Activated T-cell treated with anti-CD3 and anti-CD28 coated beads, Interleukin-2, amount 50 U/mL, for 4 hours (primary cell): ENCODE measurements at regions not wholly inside any gene's neighbourhood (a gene's known extent, or its start where the extent isn't known, plus 50 kb on each side); places are given as distances from the start of the nearest gene placed in this dataset.

ENCODE experiments used
- ATAC-seq, 2 donors: fragments of 200-7000 bp; cut with Tn5 transposase; one replicate each; pipeline ENCODE4 v1.10.0; 2021
- DNase-seq: peaks from one replicate; pipeline ENCODE4 v3.0.0-alpha.2; 2020
- H3K27me3 Mint-ChIP-seq: one replicate; pipeline ENCODE4 v1.8.0; 2021; ENCODE audit warnings: low read depth, mixed read lengths
- H3K36me3 Mint-ChIP-seq: one replicate; pipeline ENCODE4 v1.8.0; 2022; ENCODE audit warnings: mixed read lengths; ENCODE audit not compliant: insufficient read depth
- H3K4me1 Mint-ChIP-seq: one replicate; pipeline ENCODE4 v1.8.0; 2021; ENCODE audit warnings: low read depth, mixed read lengths
- H3K4me3 Mint-ChIP-seq: one replicate; pipeline ENCODE4 v1.8.0; 2021; ENCODE audit warnings: mild to moderate bottlenecking, moderate library complexity, mixed read lengths
- H3K9me3 Mint-ChIP-seq: one replicate; pipeline ENCODE4 v1.8.0; 2021; ENCODE audit warnings: mixed read lengths

DNA sequence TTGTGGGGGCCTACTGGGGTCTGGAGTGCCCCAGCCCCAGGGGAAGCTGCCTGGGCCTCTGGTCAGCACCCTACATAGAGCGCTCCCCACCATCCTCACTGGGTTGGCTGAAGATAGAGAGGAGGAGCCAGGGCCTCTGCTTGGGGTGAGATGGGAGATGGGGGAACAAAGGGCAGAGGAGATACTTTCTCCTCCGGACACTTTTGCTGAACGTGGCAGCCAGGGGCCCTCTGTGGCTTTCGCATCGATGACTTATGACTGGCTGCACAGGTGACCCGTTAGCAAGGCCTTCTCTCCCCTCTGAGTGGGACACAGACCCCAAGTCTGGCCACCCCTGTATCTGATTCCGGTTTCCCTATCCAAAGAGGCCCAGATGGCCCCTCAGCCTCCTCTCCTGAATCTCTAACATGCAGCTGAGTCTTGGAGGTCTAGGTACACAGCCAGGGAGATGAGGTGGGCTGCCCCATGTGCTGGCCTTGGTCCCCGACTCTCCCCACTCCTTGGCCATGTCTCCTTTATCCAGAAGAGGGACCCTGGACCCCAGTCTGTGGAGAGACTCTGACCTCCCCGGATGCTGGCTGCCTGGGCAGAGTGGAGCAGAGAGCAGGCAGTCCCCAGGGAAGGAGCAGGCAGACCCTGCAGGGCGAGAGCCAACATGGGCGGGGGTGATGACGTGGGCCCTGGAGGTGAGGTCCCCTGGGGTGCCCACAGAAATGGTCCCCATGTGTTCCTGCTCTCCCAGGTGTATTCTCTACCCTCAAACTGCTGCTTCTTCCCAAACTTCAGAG, 59.3 kb upstream of the NECTIN1 start:
- Mint-ChIP-seq H3K4me1 (no peaks in the 10 kb centered on the region), H3K9me3 (no peaks in the 10 kb centered on the region), H3K36me3 (no peaks in the 10 kb centered on the region), H3K4me3 (no peak overlapping the region), H3K27me3 (peaks cover 21% of the 10 kb centered on the region)
- no peak for DNase-seq
- no peak for ATAC-seq

DNA sequence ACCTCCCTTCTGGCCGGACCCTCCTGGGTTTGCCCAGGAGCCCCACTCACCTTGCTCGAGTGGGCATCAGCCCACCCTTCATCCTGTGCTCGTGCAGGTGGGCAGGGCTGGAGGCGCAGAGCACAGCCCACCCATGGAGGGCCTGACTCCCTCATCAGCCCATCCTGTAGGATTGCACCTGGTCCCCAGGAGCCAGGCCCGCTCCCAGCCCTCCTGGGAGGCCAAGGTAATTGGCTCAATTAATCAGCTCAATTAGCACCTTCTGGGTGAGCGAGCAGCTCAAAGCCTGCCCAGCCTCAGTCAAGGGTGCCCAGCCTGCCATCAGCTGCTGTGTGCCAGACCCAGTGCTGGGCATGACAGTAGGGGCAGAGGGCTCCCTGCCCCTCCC, 58.1 kb upstream of the NECTIN1 start:
- H3K4me3 Mint-ChIP-seq = no peak overlapping the region
- DNase-seq (no peak), ATAC-seq (no peak)
- H3K9me3 Mint-ChIP-seq = no peaks in the 10 kb centered on the region
- H3K36me3 Mint-ChIP-seq = no peaks in the 10 kb centered on the region
- no peaks in the 10 kb centered on the region for H3K4me1 Mint-ChIP-seq
- peaks cover 21% of the 10 kb centered on the region for H3K27me3 Mint-ChIP-seq

DNA sequence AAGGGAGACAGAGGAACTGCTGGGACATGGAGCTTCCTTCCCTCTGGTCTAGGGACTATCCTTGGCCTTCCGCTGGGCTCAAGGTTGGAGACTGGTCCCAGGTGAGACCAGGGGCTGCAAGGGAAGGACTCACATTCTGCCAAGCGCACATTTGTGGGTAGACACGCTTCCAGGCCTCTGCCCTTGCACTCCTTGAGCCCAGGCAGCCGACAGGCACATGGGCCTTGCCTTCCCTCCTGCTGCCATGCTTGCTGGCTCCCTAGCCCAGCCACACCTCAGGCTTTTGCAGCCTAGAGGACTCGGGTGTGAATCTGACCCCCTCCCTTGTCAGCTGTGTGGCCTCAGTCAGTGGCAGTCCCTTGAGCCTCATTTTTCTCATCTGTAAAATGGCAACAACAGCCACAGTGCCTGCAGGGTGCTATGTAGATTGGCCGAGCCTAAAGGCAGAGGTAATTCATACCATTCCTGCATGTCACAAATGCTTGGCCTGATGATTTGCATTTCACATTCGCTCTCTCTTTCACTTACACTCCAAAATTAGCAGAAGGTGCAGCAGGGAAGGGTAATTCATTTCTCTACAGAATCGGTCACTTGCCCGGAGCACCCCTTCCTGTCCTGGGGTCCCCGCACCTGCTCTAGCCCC, 57.6 kb upstream of the NECTIN1 start:
- H3K36me3 Mint-ChIP-seq = no peaks in the 10 kb centered on the region
- H3K9me3 Mint-ChIP-seq = no peaks in the 10 kb centered on the region
- no peak for ATAC-seq
- H3K4me1 Mint-ChIP-seq = no peaks in the 10 kb centered on the region
- no peak for DNase-seq
- H3K4me3 Mint-ChIP-seq = no peak overlapping the region
- peaks cover 25% of the 10 kb centered on the region for H3K27me3 Mint-ChIP-seq

DNA sequence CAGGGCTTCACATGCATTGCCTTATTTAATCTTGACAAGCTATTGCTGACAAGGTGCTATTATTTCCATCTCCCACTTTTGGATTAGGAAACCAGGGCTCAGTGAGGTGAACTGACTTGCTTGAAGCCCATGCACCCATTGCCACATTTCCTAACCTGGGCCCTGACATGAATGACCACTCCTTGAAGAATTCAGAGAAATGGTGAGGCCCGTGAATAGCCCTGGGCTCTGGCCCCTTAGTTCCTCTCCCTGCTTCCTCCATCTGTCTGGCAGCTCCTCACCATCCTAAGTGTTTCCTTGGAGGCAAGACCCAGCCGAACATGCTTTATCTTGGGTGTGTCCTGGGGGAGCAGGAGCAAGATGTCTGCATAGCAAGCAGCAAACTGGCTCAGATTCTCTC, 56.1 kb upstream of the NECTIN1 start:
- DNase-seq (no peak), ATAC-seq (no peak)
- H3K4me3 Mint-ChIP-seq = no peak overlapping the region
- H3K9me3 Mint-ChIP-seq = no peaks in the 10 kb centered on the region
- H3K36me3 Mint-ChIP-seq = no peaks in the 10 kb centered on the region
- H3K27me3 Mint-ChIP-seq = peaks cover 21% of the 10 kb centered on the region
- H3K4me1 Mint-ChIP-seq = no peaks in the 10 kb centered on the region

GRCh38 chr11:119784421-119784820, 55.4 kb upstream of the NECTIN1 start:
- H3K4me1 Mint-ChIP-seq = no peaks in the 10 kb centered on the region
- H3K4me3 Mint-ChIP-seq = no peak overlapping the region
- peaks cover 21% of the 10 kb centered on the region for H3K27me3 Mint-ChIP-seq
- ATAC-seq (no peak), DNase-seq (no peak)
- no peaks in the 10 kb centered on the region for H3K36me3 Mint-ChIP-seq
- H3K9me3 Mint-ChIP-seq = no peaks in the 10 kb centered on the region

DNA sequence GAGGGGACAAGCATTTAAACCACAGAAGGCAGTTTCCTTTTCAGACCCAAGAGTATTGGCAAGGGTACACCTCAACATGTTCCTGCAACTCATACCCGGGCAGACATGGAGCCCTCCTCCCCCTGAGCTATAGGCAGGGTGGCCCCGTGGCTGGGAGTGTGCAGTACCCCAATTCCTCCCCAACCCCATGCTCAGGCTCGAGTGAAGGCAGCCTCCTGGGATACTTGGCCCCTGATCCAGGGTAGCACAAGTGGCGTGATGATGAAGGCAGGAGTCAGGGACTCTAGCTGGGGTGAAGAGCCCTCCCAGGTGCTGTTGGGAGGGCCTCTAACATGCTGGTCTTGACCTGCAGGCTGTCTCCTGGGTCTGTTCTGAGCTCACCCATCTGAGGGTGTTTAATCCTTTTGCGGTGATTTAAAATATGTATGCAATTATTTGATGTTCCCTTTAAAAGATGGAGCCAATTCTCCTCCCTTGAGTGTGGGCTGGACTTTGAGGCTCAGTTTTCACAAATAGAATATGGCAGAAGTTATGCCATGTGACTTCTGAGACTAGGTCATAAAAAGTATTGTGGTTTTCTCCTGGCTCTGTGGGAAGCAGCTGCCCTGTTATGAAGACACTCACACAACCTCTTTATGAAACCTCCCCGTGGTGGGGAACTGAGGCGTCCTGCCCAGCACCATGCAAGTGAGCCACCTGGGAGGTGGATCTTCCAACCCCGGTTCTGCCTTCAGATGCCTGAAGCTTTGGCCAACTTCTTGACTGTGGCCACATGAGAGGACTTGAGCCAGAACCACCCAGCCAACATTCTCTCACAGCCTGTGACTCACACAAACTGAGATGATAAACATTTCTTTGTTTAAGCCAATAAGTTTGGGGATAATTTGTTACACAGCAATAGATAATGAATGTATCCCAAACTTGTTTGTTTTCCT, 54.7 kb upstream of the NECTIN1 start:
- DNase-seq = no peak
- no peak for ATAC-seq
- Mint-ChIP-seq H3K4me3 (no peak overlapping the region), H3K36me3 (no peaks in the 10 kb centered on the region), H3K27me3 (peaks cover 20% of the 10 kb centered on the region), H3K9me3 (no peaks in the 10 kb centered on the region), H3K4me1 (no peaks in the 10 kb centered on the region)

GRCh38 chr11:119782739-119783072, 53.7 kb upstream of the NECTIN1 start:
- no peak for ATAC-seq
- Mint-ChIP-seq H3K9me3 (no peaks in the 10 kb centered on the region), H3K36me3 (no peaks in the 10 kb centered on the region), H3K4me3 (no peak overlapping the region), H3K27me3 (peaks cover 13% of the 10 kb centered on the region), H3K4me1 (no peaks in the 10 kb centered on the region)
- DNase-seq = no peak

- ATAC-seq (no peak), DNase-seq (no peak)
- H3K4me1 Mint-ChIP-seq = no peaks in the 10 kb centered on the region
- H3K36me3 Mint-ChIP-seq = no peaks in the 10 kb centered on the region
- H3K9me3 Mint-ChIP-seq = no peaks in the 10 kb centered on the region
- H3K4me3 Mint-ChIP-seq = no peak overlapping the region
- peaks cover 13% of the 10 kb centered on the region for H3K27me3 Mint-ChIP-seq
Measured at GRCh38 chr11:119782006-119782738, 53.2 kb upstream of the NECTIN1 start.

GRCh38 chr11:119780222-119780953, 51.4 kb upstream of the NECTIN1 start:
- ATAC-seq (no peak), DNase-seq (no peak)
- Mint-ChIP-seq H3K4me1 (no peaks in the 10 kb centered on the region), H3K27me3 (peaks cover 13% of the 10 kb centered on the region), H3K4me3 (no peak overlapping the region), H3K36me3 (no peaks in the 10 kb centered on the region), H3K9me3 (no peaks in the 10 kb centered on the region)

DNA sequence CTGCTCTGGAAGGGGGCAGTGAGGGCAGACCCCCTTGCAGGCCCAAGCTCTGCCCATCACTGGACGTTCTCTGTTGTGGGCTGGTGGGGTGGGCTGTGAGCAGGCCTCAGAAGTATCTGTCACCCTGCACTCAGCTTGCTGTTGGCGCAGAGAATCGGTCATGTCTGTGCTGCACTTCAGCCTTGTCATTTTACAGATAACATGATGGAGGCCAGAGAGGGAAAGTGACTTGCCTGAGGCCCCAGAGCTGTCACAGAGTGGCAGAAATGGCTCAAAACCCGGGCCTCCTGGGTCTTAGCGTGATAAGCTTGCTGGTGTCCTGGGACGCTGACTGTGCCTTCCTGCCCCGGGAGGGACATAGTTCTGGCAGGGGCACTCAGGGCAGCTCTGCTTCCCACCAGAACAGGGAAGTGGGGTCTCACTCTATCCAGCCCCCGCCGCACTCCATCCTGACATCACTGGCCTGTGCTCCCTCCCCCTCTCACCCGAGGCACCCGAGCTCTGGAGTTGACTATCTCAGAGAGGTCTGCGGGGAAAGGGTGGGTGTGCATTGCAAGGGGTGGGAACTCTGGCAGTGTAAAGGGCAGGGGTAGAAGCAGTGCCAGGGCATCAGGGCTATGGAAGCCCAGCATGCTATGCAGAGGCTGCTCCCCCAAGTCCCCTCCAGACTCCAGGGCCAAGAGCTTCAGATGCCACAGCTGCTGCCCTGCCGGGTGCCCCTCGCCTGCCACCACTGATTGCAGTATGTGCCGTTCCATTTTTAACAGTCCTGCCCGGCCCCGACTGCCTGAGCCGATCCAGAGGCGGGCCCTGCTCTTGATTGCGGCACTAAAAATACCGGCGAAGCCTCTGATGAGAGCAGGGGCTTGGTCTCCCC, 50.4 kb upstream of the NECTIN1 start:
- Mint-ChIP-seq H3K4me1 (no peaks in the 10 kb centered on the region), H3K9me3 (no peaks in the 10 kb centered on the region), H3K36me3 (no peaks in the 10 kb centered on the region), H3K27me3 (peaks cover 13% of the 10 kb centered on the region), H3K4me3 (no peak overlapping the region)
- no peak for DNase-seq
- ATAC-seq = peak in 1 of 2 donors; percentile 27
